GM21737 (cell line): ENCODE measurements at regions not wholly inside any gene's neighbourhood (a gene's known extent, or its start where the extent isn't known, plus 50 kb on each side); places are given as distances from the start of the nearest gene placed in this dataset.

ENCODE experiments used
- ATAC-seq: cut with Tn5 transposase; IDR thresholded peaks from one replicate; pipeline ENCODE4 v1.9.1; 2021; ENCODE audit warnings: mild to moderate bottlenecking, moderate library complexity; ENCODE audit not compliant: unreplicated experiment

GRCh38 chr20:40769677-40770285, 80.7 kb upstream of the MAFB start:
- ATAC-seq = no peak

- no peak for ATAC-seq
These were observed 81.7 kb upstream of the MAFB start for GRCh38 chr20:40770564-40771307.

GRCh38 chr20:40771308-40771610, 82.2 kb upstream of the MAFB start:
- ATAC-seq = no peak

GRCh38 chr20:40771848-40772511, 82.9 kb upstream of the MAFB start:
- no peak for ATAC-seq

- ATAC-seq = no peak
These were observed 84.3 kb upstream of the MAFB start for GRCh38 chr20:40773376-40773775.

- ATAC-seq = no peak
These were observed 85.2 kb upstream of the MAFB start for GRCh38 chr20:40774252-40774651.

GRCh38 chr20:40775561-40776146, 86.6 kb upstream of the MAFB start:
- ATAC-seq = no peak

- no peak for ATAC-seq
These were observed 87.7 kb upstream of the MAFB start for GRCh38 chr20:40776466-40777457.

- no peak for ATAC-seq
These were observed 88.6 kb upstream of the MAFB start for GRCh38 chr20:40777653-40778052.

- ATAC-seq = no peak
These were observed 90.0 kb upstream of the MAFB start for GRCh38 chr20:40778894-40779496.

- ATAC-seq = no peak
These were observed 92.4 kb upstream of the MAFB start for GRCh38 chr20:40781327-40782042.

- ATAC-seq = no peak
These were observed 93.0 kb upstream of the MAFB start for GRCh38 chr20:40782043-40782368.

- ATAC-seq = no peak
These were observed 96.3 kb upstream of the MAFB start for GRCh38 chr20:40785346-40785745.

GRCh38 chr20:40786336-40786735, 97.3 kb upstream of the MAFB start:
- no peak for ATAC-seq

GRCh38 chr20:40787941-40788340, 98.9 kb upstream of the MAFB start:
- ATAC-seq = no peak

- ATAC-seq = no peak
These were observed 108.4 kb upstream of the MAFB start for GRCh38 chr20:40797425-40797824.

- no peak for ATAC-seq
These were observed 109.0 kb upstream of the MAFB start for GRCh38 chr20:40798066-40798465.

GRCh38 chr20:40802886-40803285, 113.8 kb upstream of the MAFB start:
- no peak for ATAC-seq

- ATAC-seq = no peak
These were observed 114.3 kb upstream of the MAFB start for GRCh38 chr20:40803381-40803780.

GRCh38 chr20:40805592-40805991, 116.6 kb upstream of the MAFB start:
- ATAC-seq = no peak
